NOMO-1 treated with dmso at 0.1 percent for 144 hours (cell line): ENCODE measurements at regions not wholly inside any gene's neighbourhood (a gene's known extent, or its start where the extent isn't known, plus 50 kb on each side); places are given as distances from the start of the nearest gene placed in this dataset.
"Not testable (repeated sequence)": the region's sequence is repeated elsewhere in the genome, so short reads cannot be mapped to it uniquely, and the experiment has no call there.

Source experiments
- DNase-seq: peaks from one replicate; lab custom pipeline; 2025; ENCODE audit not compliant: unreplicated experiment; lab: John Stamatoyannopoulos, UW

DNA sequence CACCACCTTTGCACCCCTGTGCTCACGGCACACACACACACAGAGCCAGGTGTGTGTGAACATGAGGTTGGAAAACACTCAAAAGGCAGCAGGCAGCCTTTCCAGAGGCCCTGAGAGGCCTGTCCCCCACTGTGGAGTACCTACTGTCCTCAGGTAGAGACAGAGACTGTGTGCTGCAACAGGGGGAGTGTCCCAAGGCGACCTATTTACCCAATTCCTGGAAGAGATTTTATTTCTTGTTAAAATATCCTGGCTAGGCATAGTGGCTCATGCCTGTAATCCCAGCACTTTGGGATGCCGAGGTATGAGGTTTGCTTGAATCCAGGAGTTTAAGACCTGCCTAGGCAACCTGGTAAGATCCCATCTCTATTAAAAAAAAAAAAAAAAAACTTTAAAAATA is 108.5 kb downstream of the COPRS start:
- no peak for DNase-seq

DNA sequence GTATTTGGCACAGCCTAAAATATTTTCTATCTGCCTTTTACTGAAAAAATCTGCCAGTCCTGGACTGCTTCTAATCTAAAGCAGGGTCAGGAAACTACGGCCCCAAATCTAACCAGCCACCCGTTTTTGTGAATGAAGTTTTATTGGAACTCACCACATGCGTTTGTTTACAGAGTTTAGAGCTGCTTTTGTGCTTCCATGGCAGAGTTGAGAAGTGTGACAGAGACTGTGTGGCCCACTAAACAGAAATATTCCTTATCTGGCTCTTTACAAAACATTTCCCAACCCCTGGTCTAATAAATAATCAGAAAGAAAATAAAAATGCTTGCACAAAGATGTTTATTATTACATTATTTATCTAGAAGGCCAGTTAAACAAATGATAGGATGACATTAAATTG is 110.2 kb downstream of the COPRS start:
- DNase-seq: no peak

- DNase-seq: no peak
These were observed 112.1 kb downstream of the COPRS start for GRCh38 chr17:31746884-31747495.

- no peak for DNase-seq
These were observed 113.0 kb downstream of the COPRS start for GRCh38 chr17:31745964-31746600.

- no peak for DNase-seq
These were observed 114.5 kb downstream of the COPRS start for GRCh38 chr17:31744511-31744951.

DNA sequence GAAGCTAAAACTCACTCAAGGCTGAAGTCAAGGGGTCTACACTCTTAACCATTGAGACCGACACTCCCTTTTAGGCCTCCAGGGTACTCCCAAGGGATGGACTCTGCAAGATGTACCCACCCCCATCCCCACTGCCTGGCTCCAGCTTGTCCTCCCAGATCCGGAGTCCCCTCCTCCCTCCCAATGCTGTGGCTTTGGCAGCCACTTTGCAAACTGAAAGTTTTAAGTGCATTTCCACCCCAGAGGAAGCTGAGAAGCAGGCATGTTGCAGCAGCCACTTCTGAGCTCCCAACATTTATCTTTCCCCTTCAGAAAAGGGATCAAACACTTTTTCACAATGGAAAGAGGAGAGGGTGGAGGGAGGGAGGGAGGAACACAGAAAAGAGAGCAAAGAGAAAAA is 115.2 kb downstream of the COPRS start:
- no peak for DNase-seq

DNA sequence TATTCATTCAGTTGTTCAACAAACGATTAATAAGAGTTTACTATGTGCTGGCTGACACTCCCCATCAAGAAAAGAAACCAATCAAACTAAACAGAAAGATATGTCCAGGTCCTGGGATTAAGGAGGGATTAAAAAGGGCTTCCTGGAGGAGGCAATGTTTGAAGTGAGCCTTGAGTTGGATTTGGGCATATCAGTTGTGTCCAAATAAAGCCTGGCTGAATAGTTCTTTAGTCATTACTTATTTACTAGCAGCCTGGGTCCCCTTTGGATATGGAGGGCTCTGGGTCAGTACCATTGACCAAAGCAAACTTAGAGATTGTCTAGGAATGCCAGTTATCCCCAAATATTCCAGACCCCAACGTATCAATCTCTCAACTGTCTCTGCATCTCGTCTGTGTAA is 117.7 kb downstream of the COPRS start:
- no peak for DNase-seq

DNA sequence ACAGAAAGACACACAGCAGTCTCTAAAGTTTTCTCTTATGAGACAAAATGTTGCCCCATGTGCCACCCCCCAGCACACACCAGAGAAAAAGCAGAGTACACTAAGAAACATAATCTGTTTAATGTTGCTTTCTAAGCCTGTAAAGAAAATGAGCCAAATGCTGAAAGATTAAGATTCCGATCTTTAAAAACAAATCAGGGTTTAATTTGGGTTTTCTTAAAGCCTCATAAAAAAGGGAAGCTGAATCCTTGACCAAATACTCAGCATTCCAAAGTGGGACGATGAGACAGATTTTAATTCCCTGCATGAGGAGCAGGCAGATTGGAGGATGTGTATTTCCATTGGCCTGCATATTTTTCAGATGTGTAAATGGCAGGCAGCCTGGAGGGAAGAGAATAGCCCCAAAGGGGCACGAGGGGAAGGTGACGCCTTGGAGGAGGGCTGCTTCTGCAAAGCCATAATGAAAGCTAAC is 118.4 kb downstream of the COPRS start:
- no peak for DNase-seq

- DNase-seq: no peak
These were observed 119.9 kb downstream of the COPRS start for GRCh38 chr17:31738996-31739699.

GRCh38 chr17:31738488-31738887 is 120.6 kb downstream of the COPRS start:
- no peak for DNase-seq

DNA sequence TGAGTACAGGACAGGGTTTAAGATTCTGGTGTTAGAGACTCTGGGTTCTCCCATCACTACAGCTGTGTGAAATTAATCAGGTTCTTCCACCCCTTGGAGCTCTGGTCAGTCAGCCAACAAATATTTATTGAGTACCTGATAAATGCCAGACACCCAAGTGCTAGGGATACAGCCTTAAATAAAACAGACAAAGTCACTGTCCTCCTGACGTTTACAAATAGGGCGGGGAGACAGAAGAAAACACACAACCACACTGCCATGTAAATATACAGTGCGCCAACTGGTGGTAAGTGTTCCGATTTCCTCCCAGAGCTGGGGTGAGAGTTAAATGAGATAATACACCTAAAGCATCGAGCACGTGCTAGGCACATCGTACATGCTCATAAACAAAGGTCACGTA is 121.0 kb downstream of the COPRS start:
- DNase-seq: no peak

GRCh38 chr17:31736855-31737625 is 122.0 kb downstream of the COPRS start:
- DNase-seq: no peak

DNA sequence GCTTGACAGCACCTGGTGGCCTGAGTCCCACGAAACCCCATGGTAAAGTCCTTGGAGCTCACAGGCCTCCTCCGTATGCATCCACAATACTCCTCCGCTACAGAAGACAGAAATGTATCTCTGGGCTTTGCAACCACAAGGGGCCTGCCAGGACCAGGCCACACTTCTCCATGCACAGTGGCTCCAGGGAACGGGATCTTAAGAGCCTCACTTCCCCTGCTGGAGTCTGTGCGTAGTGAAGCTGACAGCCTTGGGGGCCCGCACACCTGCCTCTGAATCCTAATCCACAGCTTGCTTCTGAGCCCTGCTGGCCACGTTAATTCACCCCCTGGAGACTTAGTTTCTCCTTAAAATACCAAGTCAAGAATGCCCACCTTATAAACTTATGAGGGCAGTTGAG is 125.7 kb downstream of the COPRS start:
- no peak for DNase-seq

DNA sequence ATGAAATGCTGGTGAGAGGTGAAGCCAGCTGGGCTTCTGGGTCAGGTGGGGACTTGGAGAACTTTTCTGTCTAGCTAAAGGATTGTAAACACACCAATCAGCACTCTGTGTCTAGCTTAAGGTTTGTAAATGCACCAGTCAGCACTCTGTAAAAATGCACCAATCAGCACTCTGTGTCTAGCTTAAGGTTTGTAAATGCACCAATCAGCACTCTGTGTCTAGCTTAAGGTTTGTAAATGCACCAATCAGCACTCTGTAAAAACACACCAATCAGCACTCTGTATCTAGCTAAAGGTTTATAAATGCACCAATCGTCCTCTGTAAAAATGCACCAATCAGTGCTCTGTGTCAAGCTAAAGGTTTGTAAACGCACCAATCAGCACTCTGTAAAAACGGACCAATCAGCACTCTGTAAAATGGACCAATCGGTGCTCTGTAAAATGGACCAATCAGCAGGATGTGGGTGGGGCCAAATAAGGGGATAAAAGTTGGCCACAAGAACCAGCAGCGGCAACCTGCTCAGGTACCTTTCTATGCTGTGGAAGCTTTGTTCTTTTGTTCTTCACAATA is 127.4 kb downstream of the COPRS start:
- not testable (repeated sequence) for DNase-seq

DNA sequence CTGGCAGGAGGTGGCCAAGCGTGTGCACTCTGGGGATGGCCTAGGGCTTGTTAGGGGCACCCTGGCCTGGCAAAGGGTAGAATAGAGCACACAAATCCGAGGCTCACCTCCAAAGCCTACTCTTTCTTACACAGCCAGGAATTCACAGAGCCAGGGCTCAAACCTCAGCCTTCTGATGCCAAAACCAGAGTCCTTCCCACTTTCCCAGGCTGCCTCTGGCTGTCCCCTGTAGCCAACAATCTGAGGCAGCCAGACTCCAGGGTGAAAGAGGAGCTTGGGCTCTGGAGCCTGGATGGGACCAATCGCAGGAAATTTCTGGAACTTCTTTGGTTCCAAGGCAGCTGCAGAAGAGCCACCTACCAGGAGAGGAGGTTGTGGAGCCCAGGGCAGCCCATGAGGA is 127.9 kb downstream of the COPRS start:
- DNase-seq: no peak

- no peak for DNase-seq
These were observed 132.0 kb downstream of the COPRS start for GRCh38 chr17:31726980-31727427.

DNA sequence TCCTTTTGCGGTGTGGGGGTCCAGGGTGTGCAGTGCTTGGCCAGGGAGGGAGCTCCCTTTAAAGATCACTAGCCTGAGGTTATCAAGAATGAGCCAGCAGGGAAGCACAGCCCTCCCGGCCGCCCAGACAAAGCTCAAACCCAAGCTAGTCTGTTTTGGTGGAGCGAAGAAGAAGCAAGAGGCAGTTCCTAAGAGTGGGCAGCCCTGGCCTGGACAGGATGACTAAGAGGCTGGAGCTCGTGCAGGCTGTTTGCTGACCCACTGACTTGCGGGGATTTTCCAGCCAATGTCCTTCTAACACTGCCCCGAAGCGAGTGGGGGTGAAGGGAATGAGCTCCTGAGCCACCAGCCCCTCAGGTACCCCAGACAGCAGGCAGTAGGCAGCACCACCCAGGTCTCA is 134.4 kb downstream of the COPRS start:
- no peak for DNase-seq

- DNase-seq: no peak
These were observed 135.0 kb downstream of the COPRS start for GRCh38 chr17:31724026-31724425.

DNA sequence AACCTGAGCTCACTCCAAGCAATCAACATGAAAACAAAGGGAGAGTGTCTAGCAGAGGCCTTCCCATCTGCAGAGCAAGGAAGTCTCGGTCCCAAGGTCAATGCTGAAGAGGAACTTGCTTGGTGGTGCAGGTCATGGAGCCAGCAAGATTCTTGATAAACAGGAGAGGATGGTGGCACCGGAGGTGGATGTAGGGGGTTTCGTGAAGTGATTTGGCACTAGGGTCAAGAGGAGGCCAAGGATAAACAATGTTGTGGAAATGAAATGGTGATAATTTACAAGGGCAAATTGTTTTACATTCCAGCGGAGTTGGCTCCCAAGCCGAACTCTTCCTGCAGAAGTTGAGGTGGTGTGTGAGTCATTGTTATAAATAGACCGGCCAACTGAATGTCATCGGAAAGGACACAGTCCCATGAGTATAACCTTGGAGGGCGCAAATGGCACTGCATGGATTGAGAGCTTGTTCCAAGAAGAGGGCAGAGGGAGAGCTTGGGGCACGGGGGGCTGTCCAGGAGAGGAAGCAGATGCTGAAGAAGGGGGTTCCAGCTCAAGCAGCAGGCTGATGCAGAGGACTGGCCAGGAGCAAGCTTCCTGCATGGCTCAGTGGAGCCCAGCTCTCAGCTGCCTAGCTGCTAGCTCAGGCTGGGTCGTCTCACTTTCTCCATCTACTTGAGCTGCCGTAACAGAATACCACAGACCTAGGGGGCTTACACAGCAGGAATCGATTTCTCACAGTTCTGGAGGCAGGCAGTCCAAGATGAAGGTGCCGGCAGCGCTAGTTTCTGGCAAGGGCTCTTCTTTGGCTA is 136.6 kb downstream of the COPRS start:
- DNase-seq: no peak

GRCh38 chr17:31721291-31722025 is 137.6 kb downstream of the COPRS start:
- no peak for DNase-seq
